ENCODE measurements at regions not wholly inside any gene's neighbourhood (a gene's known extent, or its start where the extent isn't known, plus 50 kb on each side); places are given as distances from the start of the nearest gene placed in this dataset.

- no CpG with 5 or more reads among the region's 4 CpGs for WGBS (ENCODE audit: extremely low coverage, insufficient read length, low lambda C conversion rate)
- Histone ChIP-seq H3K4me1 (ENCODE audit: insufficient read depth, low read length) (no peaks in the 10 kb centered on the region), H3K4me2 (ENCODE audit: insufficient read depth, insufficient read length, low read length) (no peak overlapping the region), H3K79me2 (ENCODE audit: insufficient read depth, low read length) (no peaks in the 10 kb centered on the region), H3K56ac (ENCODE audit: insufficient read length, low read depth, low read length) (no peak overlapping the region), H3K4ac (ENCODE audit: low read depth, low read length) (no peak overlapping the region), H3K27me3 (ENCODE audit: insufficient read depth, low read length) (no peaks in the 10 kb centered on the region), H3K9me3 (ENCODE audit: control insufficient read depth, low read depth, low read length) (no peaks in the 10 kb centered on the region), H3K79me1 (ENCODE audit: insufficient read depth, low read depth, low read length, poor library complexity, severe bottlenecking) (no peaks in the 10 kb centered on the region), H2AFZ (ENCODE audit: low read length) (no peak overlapping the region), H2BK120ac (ENCODE audit: low read depth, low read length, poor library complexity, severe bottlenecking) (no peak overlapping the region), H2BK15ac (ENCODE audit: low read depth, low read length) (no peak overlapping the region), H3K27ac (ENCODE audit: insufficient read length, low read depth, low read length) (no peak overlapping the region), H2BK20ac (ENCODE audit: low read depth, low read length, poor library complexity, severe bottlenecking) (no peak overlapping the region), H4K5ac (ENCODE audit: insufficient read length, low read depth, low read length) (no peak overlapping the region), H2BK12ac (ENCODE audit: insufficient read length, low read depth, low read length) (no peak overlapping the region), H2BK5ac (ENCODE audit: insufficient read length, low read length) (no peak overlapping the region), H3T11ph (ENCODE audit: low read length) (no peak overlapping the region), H3K18ac (ENCODE audit: insufficient read length, low read depth, low read length) (no peak overlapping the region), H3K9ac (ENCODE audit: extremely low read depth, insufficient read length, low read length) (no peak overlapping the region), H3K23me2 (ENCODE audit: insufficient read length, low read depth, low read length, poor library complexity, severe bottlenecking) (no peaks in the 10 kb centered on the region), H3K23ac (ENCODE audit: insufficient read length, low read depth, low read length) (no peak overlapping the region), H4K20me1 (ENCODE audit: control insufficient read depth, insufficient read depth, insufficient read length) (no peaks in the 10 kb centered on the region), H4K91ac (ENCODE audit: insufficient read length, low read depth, low read length) (no peak overlapping the region), H3K14ac (ENCODE audit: insufficient read depth, low read length) (no peak overlapping the region), H4K8ac (replicated peaks; ENCODE audit: insufficient read length, low read depth, low read length) (no peak overlapping the region), H2AK5ac (ENCODE audit: insufficient read length, low read length) (no peak overlapping the region)
- Mint-ChIP-seq H3K9me3 (no peaks in the 10 kb centered on the region), H3K4me1 (no peaks in the 10 kb centered on the region), H3K36me3 (ENCODE audit: insufficient read depth in 1 of 3, low read depth in 3 of 3) (no peaks in the 10 kb centered on the region), H3K4me3 (no peak overlapping the region), H3K27me3 (ENCODE audit: low read depth) (no peaks in the 10 kb centered on the region), H3K27ac (no peak overlapping the region)
- no peak for DNase-seq
- TF ChIP-seq CTCF (conservative IDR thresholded peaks at IDR 0.05), result no peak
Observed at GRCh38 chr1:185393205-185393604, 76.2 kb upstream of the IVNS1ABP start.

All from H9 (cell line).